ENCODE measurements at regions not wholly inside any gene's neighbourhood (a gene's known extent, or its start where the extent isn't known, plus 50 kb on each side); places are given as distances from the start of the nearest gene placed in this dataset.

GRCh38 chr3:170778240-170779217 lies 91.5 kb downstream of the RPL22L1 start:
- ATAC-seq, result no peak
- TF ChIP-seq ZNF70 (CRISPR knock-in tag; IDR thresholded peaks at IDR 0.05) (no peak), ARNTL (CRISPR knock-in tag; IDR thresholded peaks at IDR 0.05; ENCODE audit: borderline replicate concordance, low read depth) (no peak), ESRRG (CRISPR knock-in tag; IDR thresholded peaks at IDR 0.05) (no peak), POU6F1 (CRISPR knock-in tag; IDR thresholded peaks at IDR 0.05; ENCODE audit: borderline replicate concordance, low read depth) (no peak), RARB (CRISPR knock-in tag; IDR thresholded peaks at IDR 0.05) (no peak), TCF4 (CRISPR knock-in tag; IDR thresholded peaks at IDR 0.05; ENCODE audit: borderline replicate concordance) (no peak)

GRCh38 chr3:170777564-170777926 lies 92.5 kb downstream of the RPL22L1 start:
- TF ChIP-seq CSRNP3 (CRISPR knock-in tag; IDR thresholded peaks at IDR 0.05) (no peak), CSDC2 (CRISPR knock-in tag; IDR thresholded peaks at IDR 0.05) (no peak), GLIS3 (CRISPR knock-in tag; IDR thresholded peaks at IDR 0.05) (no peak), ISL1 (CRISPR knock-in tag; IDR thresholded peaks at IDR 0.05) (no peak), ZFP30 (CRISPR knock-in tag; IDR thresholded peaks at IDR 0.05) (no peak), PATZ1 (CRISPR knock-in tag; IDR thresholded peaks at IDR 0.05; ENCODE audit: borderline replicate concordance) (no peak), PPARA (CRISPR knock-in tag; IDR thresholded peaks at IDR 0.05; ENCODE audit: borderline replicate concordance) (no peak), POU6F1 (CRISPR knock-in tag; IDR thresholded peaks at IDR 0.05; ENCODE audit: borderline replicate concordance, low read depth) (no peak), ESRRG (CRISPR knock-in tag; IDR thresholded peaks at IDR 0.05) (no peak), ZNF70 (CRISPR knock-in tag; IDR thresholded peaks at IDR 0.05) (no peak), RARB (CRISPR knock-in tag; IDR thresholded peaks at IDR 0.05) (no peak), TSHZ2 (CRISPR knock-in tag; IDR thresholded peaks at IDR 0.05) (no peak), ARNTL (CRISPR knock-in tag; IDR thresholded peaks at IDR 0.05; ENCODE audit: borderline replicate concordance, low read depth) (no peak)
- ATAC-seq, result no peak

GRCh38 chr3:170776887-170777563 lies 93.0 kb downstream of the RPL22L1 start:
- TF ChIP-seq GLIS3 (CRISPR knock-in tag; IDR thresholded peaks at IDR 0.05), result no peak
- no peak for TF ChIP-seq ISL1 (CRISPR knock-in tag; IDR thresholded peaks at IDR 0.05)
- TF ChIP-seq POU6F1 (CRISPR knock-in tag; IDR thresholded peaks at IDR 0.05; ENCODE audit: borderline replicate concordance, low read depth), result no peak
- ATAC-seq, result no peak

Data from SK-N-SH treated with all-trans-retinoic acid at 6 μM for 48 hours (cell line).